ENCODE measurements at regions not wholly inside any gene's neighbourhood (a gene's known extent, or its start where the extent isn't known, plus 50 kb on each side); places are given as distances from the start of the nearest gene placed in this dataset.

DNA sequence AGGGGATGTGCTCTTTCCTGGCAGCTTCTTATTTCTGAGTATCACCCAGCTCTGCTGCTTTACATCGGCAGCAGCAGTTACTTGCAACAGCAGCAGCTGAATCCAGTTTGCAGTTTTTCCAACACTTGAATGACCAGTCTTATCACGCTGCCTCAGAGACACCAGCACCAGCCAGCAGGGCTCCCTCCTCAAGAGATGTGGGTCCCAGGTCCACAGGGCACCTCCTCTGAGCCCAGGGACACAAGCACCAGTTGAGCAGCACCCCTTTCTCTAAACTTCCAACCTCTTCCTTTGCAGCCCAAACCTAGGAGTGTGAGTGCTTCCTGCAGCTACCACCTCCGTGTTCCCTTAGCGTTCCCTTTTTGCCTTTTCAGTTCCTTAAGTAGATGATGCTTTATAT lies 50.4 kb upstream of the YPEL5 start:
- TF ChIP-seq, protein P1, sequence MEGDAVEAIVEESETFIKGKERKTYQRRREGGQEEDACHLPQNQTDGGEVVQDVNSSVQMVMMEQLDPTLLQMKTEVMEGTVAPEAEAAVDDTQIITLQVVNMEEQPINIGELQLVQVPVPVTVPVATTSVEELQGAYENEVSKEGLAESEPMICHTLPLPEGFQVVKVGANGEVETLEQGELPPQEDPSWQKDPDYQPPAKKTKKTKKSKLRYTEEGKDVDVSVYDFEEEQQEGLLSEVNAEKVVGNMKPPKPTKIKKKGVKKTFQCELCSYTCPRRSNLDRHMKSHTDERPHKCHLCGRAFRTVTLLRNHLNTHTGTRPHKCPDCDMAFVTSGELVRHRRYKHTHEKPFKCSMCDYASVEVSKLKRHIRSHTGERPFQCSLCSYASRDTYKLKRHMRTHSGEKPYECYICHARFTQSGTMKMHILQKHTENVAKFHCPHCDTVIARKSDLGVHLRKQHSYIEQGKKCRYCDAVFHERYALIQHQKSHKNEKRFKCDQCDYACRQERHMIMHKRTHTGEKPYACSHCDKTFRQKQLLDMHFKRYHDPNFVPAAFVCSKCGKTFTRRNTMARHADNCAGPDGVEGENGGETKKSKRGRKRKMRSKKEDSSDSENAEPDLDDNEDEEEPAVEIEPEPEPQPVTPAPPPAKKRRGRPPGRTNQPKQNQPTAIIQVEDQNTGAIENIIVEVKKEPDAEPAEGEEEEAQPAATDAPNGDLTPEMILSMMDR (IDR thresholded peaks at IDR 0.05), result no peak
- no peak for TF ChIP-seq POLR2A (IDR thresholded peaks at IDR 0.05)
- TF ChIP-seq EP300 (IDR thresholded peaks at IDR 0.05), result no peak
